Skeletal muscle cell (primary cell): ENCODE measurements at regions not wholly inside any gene's neighbourhood (a gene's known extent, or its start where the extent isn't known, plus 50 kb on each side); places are given as distances from the start of the nearest gene placed in this dataset.
"Not testable (repeated sequence)": the region's sequence is repeated elsewhere in the genome, so short reads cannot be mapped to it uniquely, and the experiment has no call there.

Source experiments
- DNase-seq: peaks from one replicate; pipeline ENCODE4 v3.0.0-alpha.2; 2010; ENCODE audit warnings: low read depth
- H3K4me3 ChIP-seq: 2 replicates; pipeline ENCODE4 v1.5.1; 2011; ENCODE audit warnings: low read depth, mild to moderate bottlenecking, control low read depth, low read length, moderate library complexity

DNA sequence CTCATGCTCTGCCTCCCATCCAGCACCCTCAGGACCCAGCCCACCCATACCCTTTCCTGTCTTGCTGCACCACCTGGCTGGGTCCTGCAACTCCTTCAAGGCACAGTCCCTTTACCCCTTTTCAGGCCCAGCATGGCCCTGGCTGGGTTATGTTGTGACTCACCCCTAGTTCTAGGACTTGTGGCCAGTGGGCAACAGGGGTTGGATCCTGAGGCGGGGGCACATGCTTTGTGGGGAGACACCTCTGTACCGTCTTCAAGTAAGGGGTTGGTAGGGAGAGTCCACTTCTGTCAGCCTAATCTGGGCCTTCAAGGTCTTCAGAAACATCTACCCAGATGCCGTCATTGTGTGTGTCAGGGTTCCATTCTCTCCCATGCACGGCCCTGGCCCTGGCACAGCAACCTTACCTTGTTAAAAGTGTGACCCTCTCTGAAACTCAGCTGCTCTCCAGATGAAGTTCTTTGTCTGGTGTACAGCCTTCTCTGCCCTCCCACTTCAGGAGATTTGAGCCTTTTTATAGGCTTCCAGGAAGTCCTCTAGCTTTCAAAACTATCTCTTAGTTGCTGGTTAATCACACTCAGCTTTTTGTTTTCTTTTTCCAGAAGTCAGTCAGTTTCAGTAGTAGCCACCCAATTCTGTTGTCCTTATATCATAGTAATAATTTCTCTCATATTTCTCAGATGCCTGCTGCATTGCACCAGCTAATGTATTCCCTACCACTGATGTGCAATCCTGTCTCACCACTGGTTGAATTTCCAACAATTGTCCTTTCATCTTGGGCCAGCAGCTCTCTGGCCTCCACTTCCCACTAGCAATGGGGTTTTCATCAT is 107.3 kb downstream of the NRN1 start:
- H3K4me3 ChIP-seq = no peak overlapping the region
- DNase-seq = no peak

DNA sequence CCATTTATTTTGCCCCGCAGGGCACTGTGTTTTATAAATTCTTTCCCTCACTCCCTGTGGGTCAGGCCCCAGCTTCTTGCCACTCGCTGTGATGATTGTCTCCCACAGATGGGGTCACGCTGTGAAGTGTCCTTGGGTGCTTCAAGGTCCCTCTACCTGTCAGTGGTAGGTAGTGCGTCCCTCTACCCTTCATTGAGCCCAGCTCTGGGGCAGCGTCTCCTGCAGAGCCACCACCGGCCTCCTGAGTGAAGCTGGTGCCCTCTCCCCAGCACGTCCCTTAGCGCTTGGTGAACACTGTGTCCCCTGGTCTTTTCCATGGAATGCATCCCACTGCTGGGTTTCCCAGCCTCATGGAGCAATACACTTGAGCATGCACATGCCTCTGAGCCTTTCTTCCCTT is 108.2 kb downstream of the NRN1 start:
- H3K4me3 ChIP-seq = no peak overlapping the region
- no peak for DNase-seq

DNA sequence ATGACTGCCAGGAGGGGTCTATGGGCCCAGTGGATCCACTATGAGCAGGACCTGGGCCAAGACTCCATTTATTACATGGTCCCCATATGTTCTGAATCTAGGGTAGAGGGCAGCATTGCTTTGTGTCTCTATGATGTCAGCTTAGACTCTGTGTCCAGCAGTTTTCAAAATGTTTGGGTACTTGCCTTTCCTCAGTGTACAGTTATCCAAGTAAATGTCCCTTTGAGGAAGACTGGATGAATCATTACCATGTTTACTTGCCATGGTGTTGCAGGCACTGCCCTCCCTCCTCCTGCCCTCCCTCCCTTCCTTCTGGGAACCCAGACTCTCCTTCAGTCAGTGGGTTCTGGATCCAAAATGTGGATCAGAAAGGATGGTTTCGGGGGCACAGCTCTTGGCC is 108.6 kb downstream of the NRN1 start:
- no peak overlapping the region for H3K4me3 ChIP-seq
- no peak for DNase-seq

DNA sequence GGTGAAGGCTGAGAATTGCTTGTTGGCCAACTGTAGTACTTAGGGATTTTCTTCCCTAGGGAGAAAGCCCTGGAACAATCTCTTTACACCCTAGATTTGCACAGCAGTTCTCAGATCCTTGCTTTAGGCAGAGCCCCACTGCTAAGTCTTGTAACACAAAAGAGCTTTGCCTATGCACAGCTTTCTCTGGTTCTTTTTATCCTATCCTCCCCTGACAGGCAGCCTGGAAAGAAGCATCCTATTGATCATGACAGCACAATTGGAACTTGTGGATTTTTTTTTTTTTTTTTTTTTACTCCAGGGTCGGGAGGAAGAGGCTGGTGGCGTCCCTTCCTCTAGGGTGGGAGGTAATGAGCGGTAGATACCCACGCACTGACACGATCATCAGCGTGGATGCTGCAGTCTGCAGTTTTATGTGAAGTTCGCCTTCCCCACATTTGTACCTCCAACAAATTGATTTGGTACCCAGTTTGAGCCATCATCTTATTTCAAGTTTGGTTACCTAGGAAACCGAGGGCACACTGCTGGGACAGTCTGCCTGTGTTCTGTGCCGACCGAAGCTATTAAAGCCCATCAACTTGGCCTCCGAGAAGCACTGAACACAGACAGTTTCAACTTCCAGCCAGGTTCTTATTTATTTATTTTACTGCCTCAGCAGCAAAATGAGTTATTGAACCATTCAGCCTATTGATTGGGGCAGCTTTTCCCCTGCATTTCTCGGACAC is 110.1 kb downstream of the NRN1 start:
- H3K4me3 ChIP-seq = no peak overlapping the region
- no peak for DNase-seq

DNA sequence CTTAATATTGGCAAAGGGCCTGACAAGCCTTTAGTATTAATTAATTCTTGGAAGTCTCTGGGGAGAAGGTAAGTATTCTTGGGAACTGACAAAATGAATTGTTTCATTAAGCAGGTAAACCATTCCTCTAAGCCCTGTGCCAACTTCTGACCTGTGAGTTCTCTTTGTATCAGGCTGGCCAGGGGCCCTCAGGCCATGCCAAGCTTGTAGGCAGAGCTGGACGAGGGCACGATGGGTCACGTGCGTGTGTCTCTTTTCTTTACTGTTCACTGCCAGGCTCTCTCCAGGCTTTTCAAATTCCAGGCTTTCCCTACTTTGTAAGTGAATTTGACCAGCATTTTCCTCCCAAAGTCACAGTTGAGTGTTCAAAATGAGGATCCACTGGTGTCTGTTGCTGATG is 112.4 kb downstream of the NRN1 start:
- H3K4me3 ChIP-seq = no peak overlapping the region
- DNase-seq = no peak

DNA sequence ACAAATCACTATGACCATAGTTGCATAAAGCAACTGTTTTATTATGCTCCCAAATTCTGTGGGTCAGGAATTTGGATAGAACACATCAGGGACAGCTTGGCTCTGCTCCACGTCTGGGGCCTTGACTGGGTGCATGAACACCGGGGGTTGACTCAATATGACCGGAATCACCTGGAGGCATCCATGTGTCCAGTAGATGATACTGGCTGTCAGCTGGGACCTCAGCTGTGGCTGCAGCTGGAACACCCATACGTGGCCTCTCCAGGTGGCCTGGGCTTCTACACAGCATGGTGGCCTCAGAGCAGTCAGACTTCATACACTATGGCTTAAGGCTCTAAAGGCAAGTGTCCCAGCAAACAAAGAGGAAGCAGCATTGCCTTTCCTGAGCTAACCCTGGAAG is 113.4 kb downstream of the NRN1 start:
- no peak overlapping the region for H3K4me3 ChIP-seq
- DNase-seq = no peak

DNA sequence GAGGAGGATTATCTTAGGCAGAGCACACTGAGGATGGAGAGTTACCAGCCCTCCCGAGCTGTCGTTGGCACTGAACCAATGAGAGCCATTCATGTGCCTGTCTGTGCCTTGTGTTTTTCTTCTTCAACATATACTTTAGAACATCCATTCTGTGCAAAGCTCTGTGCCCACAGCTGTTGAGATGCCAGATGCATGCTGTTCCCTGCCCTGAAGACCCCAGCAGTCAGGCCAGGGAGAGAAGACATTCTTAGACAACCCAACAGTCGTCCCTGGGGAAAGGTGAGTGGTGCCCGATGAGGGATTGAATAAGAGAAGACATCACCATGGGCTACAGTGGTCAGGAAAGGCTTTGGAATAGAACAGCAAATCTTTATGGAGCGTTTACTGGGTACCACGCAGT is 114.1 kb downstream of the NRN1 start:
- DNase-seq = no peak
- H3K4me3 ChIP-seq = no peak overlapping the region

DNA sequence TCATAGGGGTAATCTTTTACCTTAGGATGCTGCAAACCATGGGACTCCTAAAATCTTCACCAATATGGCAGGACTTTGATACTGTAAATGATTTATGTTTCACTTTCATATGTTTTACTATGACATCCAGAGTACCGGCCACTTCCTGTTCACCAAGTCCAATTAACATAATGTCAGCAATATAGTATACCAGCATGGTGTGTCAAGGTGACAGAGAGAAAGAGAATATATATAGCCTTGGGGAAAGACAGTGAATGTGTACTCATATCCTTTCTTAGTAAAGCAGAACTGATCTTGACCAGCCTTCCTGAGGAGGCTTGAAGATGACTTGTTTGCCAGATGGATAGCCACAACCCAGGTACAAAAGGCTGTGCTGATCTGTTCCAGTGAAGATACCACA is 127.9 kb downstream of the NRN1 start:
- no peak overlapping the region for H3K4me3 ChIP-seq
- no peak for DNase-seq

DNA sequence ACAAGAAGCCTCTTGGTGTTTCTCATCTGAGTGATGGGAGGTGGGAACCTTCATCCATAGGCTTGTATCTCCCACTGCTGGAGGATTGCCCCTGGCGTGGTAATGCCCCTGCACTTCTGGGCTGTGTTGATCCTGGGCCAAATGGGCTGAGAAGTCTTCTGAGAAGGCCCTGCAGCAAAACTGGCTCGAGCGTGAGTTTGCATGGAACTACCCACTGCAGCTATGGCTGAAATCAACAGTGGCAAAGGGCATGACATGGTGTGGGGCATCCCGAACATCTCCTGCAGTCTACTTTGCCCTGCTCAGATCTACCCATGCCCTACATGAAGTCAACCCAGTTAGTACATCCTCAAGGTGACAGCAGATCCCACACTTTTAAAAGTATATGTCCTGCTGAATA is 130.6 kb downstream of the NRN1 start:
- H3K4me3 ChIP-seq = no peak overlapping the region
- no peak for DNase-seq

DNA sequence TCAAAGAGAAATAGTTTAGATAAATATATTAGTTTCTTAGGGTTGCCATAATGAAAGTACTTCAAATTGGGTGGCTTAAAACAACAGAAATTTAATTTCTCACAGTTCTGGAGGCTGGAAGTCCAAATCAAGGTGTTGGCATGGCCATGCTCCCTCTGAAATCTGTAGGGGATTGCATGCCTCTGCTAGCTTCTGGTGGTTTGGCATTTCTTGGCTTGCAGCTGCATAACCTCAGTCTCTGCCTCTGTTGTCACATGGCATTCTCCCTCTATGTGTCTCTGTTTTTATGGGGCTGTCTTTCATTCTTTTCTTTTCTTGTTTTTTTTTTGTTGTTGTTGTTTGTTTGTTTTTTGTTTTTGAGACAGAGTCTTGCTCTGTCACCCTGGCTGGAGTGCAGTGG is 132.7 kb downstream of the NRN1 start:
- DNase-seq = not testable (repeated sequence)

DNA sequence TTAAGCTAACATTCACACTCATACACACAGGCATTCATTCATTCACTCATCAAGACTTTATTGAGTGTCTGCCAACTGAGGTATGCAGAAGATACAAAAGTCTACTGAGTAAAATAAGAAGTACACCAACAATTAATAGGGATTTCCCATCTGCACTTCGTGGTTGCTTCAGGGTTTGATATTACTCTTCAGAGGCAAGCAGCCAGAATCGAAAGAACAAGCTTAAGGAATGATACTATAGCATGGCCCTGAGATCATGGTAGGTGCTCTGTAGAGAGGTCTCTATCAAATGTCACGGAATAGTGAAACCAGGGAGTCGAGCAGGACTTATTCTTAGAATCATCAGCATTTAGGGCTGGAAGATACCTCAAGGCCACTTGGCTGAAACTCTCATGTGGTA is 135.4 kb downstream of the NRN1 start:
- DNase-seq = no peak
- H3K4me3 ChIP-seq = no peak overlapping the region

More for the DNA sequence above, 132.7 kb downstream of the NRN1 start:
- not testable (repeated sequence) for H3K4me3 ChIP-seq

DNA sequence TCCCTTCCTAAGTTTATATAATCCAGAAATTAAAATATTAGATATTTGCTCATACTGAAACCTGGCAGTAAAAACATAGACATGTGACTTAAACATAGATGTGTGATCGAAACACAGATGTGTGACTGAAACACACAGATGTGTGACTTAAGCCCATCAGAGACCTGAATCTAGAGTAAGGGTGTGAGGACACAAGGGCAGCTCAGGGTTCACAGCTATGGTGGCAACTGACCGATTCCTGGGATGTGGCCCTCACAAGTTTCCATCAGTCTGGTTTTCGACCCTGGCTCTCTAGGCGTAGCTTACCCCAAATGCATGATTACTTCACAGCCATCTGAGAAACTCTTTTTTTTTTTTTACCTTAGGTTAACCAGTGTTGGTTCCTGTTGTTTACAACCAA is 137.0 kb downstream of the NRN1 start:
- H3K4me3 ChIP-seq = no peak overlapping the region

DNA sequence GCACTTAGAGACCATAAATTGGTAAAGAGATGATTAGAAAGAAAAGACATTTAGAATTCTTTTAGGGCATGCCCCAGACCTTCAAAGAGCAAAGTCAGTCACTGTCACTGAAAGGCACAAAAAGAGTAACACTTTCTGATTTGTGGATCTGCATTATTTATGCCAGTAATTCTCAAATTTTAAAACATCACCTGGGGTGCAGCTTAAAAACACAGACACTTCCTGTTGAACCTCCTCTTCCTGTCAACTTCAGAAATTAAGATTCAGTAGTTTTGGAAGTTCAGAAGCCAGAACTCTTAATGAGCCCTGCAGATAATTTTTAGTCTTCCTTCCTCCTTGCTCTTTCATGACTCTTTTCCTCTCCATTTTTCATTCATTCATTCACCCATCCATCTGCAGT is 137.5 kb downstream of the NRN1 start:
- DNase-seq = no peak

More for the DNA sequence above, 137.0 kb downstream of the NRN1 start:
- DNase-seq = no peak

DNA sequence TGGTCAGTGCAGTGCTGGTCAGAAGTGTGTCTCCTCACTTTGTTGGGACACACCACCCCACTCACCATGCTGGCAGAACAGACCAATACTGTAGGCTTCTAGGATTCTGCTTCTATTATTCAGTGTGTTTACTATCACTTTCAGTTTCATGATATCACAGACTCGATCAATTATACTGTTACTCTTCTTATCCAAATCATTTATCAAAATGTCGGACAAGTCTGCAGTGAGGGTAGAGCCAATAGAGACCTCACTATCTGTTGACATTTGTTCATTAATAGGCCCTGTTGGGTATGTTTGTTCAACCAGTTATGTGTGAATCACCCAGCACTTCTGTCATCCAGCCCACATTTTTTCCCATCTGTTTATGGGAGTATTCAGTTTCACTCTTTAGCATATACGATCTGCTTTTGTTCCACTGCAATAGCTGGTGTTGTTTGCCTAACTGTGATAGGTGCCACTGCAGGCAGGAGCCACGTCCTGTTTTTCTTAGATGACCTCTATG is 140.1 kb downstream of the NRN1 start:
- DNase-seq = peak; percentile 21
- no peak overlapping the region for H3K4me3 ChIP-seq

More for the DNA sequence above, 137.5 kb downstream of the NRN1 start:
- H3K4me3 ChIP-seq = no peak overlapping the region

DNA sequence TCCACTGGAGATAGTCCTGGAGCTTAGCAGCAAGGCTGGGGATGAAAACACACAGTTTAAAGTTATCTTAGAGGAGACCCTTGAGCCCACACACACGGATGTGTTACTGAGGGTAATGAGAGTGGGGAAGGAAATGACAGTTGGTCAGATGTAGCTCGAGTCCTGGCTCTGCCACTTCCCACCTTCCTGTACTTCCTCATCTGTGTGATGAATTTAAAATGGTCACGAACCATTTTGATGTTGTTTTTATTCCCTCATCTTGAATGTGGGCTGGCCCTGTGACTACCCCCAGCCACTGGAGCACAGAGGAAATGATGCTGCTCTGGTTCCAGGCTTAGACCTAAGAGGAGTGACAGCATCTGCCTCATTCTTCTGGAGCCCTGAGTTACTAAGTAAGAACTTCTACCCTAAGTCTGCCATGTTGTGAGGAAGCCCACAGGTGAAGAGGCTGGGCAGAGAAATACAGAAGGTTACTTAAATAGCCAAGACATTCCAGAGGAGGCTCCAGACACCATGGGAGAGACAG is 141.2 kb downstream of the NRN1 start:
- no peak overlapping the region for H3K4me3 ChIP-seq
- no peak for DNase-seq

DNA sequence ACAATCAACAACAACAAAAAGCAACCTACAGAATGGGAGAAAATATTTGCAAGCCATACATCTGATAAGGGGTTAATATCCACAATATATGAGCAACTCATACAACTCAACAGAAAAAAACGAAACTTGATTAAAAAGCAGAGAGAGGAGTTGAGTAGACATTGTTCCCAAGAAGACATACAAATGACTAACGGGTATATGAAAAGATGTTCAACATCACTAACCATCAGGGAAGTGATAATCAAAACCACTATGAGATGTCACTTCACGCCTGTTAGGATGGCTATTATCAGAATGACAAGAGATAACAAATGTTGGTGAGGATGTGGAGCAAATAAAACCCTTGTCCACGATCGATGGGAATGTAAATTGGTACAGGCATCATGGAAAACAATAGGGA is 145.9 kb downstream of the NRN1 start:
- H3K4me3 ChIP-seq = no peak overlapping the region
- DNase-seq = no peak

DNA sequence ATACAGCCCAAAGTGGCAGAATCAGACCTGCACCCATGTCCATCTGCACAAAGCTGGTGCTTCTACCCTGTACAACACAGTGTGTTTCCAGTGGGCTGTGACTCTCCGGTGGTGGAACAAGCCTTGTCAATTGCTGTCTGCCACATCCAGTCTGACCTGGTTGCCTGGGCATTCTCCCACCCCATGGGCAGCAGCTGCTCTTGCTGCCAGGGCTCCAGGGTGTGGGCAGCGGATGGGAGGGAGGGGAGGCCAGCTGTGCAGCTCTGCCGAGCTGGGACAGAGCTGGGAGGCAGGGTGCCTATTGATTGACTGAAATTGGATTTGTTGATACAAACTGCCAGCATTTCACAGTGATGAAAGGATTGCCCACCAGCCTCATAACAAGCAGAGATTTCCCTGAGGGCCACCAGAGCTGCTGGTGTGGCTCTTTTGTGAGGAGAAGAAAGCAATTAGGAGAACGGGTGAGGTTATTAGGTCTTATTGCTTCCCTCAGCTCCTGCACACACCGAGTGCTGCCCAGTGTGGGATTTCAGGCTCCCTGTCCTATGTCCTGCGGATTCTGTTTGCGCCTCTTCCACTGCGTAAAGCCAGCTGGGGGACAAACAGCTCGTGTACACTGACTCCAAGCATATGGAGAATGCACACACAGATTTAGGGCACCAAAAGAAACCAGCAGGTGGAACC is 150.8 kb downstream of the NRN1 start:
- H3K4me3 ChIP-seq = no peak overlapping the region
- no peak for DNase-seq

DNA sequence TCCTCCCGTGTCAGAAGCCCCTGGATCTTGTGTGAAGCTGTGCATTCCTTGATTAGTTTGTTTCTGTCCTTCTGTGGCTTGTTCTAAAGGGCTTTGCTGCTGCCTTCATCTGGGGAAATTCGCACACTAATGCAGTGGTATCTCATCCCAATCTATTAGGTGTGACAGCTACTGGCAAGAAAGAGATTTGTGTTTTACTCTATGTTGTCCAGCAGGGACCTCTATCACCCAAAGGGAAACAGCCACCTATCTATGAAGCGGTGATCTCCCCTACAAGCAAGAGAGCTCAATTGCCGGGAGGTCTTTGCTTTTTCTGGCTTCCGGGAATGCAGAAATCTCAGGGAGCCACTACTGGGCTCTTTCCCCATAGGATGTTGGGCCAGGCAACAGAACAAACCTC is 151.8 kb downstream of the NRN1 start:
- no peak for DNase-seq
- no peak overlapping the region for H3K4me3 ChIP-seq

DNA sequence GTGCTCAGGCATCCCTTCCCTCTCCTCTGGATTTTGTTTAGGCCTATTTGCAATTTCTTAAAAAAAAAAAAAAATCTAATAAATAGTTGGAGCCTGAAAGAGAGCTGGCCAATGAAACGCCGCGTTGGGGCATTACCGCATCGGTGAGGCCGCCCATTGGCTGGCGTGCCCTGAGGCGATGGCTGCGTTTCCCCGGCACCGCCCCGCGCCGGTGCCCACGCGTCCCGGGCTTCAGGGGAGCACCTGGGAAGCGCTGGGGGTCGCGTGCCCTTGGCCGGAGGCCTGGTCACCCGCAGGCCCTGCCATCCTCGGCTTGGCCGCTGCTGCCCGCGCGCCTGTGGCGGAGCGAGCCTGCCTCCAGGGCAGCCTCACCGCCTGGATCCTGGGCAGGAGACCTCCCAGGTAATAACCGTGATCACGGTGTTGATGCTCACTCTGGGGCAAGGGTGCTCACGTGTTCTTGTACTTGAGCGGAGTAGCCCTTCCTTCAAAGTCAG is 155.4 kb downstream of the NRN1 start:
- H3K4me3 ChIP-seq = peak overlapping the region; percentile 43

DNA sequence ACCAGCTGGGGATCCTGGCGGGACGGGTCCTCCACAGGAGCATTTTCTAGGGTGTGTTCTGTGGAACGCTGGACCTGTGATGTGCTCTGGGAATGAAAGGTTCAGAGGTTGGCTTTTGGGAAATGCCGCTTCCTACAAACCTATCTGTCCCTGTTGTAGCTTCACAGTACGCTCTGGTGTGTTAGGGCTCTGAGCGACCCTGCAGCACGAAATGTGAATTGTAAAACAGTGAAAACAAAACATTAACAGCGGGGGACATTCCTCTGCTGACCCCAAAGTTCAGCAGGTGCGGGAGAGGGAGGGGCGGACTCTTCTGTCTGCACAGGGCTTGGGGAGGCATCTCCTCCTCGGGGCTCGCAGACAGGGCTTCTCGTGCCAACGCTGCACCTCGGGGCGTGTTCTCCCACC is 155.9 kb downstream of the NRN1 start:
- no peak for DNase-seq
- H3K4me3 ChIP-seq = peak overlapping the region; percentile 43

More for the DNA sequence above, 155.4 kb downstream of the NRN1 start:
- no peak for DNase-seq
